GM12872 (cell line): ENCODE measurements at regions not wholly inside any gene's neighbourhood (a gene's known extent, or its start where the extent isn't known, plus 50 kb on each side); places are given as distances from the start of the nearest gene placed in this dataset.

ENCODE experiments used
- CTCF ChIP-seq: IDR thresholded peaks from 3 replicates; pipeline ENCODE4 v1.5.1; 2011; ENCODE audit warnings: low read depth, mild to moderate bottlenecking, low read length, moderate library complexity; ENCODE audit not compliant: insufficient read depth

DNA sequence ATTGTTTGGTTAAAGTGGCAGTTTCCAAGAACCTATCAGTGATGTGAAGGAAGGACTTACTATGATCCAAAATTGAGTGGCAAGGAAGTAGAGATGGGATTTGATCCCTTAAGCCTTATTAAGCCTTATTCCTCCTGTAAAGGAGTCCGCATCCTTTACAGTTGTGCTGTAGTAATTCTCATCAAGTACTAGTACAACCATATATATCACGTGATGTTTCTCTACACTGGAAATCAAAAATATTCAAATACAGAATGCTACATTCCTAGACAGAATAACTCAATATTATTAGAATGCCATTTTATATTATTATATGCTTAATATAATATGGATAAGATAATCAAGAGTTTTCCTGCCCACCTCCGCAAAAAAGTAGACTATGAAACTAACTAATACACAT lies 312.4 kb upstream of the SPHKAP start:
- TF ChIP-seq CTCF = no peak

- TF ChIP-seq CTCF = no peak
Observed at GRCh38 chr2:228479014-228479413, 297.5 kb upstream of the SPHKAP start.

DNA sequence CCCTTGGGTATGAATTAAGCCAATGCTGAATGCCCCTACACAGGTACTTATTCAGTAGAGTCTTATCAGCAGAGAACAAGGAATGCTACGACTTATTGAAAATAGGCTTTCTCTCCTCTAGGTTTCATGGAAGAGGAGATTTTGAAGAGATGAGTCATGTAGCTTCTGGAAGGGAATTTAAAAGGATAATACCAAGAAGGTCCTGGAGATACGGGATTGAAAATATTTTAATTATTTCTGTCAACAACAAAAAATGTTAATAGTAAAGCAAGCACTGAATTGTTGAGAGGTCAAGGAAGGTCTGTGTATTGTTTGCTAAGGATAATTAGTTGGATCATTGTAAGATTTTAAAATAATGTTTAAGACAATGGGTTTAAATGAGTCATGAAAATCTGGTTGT lies 293.0 kb upstream of the SPHKAP start:
- TF ChIP-seq CTCF = no peak

GRCh38 chr2:228469721-228470120 lies 288.2 kb upstream of the SPHKAP start:
- no peak for TF ChIP-seq CTCF

GRCh38 chr2:228466851-228467250 lies 285.4 kb upstream of the SPHKAP start:
- no peak for TF ChIP-seq CTCF

- TF ChIP-seq CTCF = no peak
Observed at GRCh38 chr2:228465408-228465807, 283.9 kb upstream of the SPHKAP start.

GRCh38 chr2:228458364-228458763 lies 276.9 kb upstream of the SPHKAP start:
- TF ChIP-seq CTCF = no peak
